GM12878 (cell line): ENCODE measurements at regions not wholly inside any gene's neighbourhood (a gene's known extent, or its start where the extent isn't known, plus 50 kb on each side); places are given as distances from the start of the nearest gene placed in this dataset.

Source experiments
- ATAC-seq: fragments of 200-7000 bp; cut with Tn5 transposase; 3 replicates; pipeline ENCODE4 v1.9.1; 2020; ENCODE audit warnings: mild to moderate bottlenecking, moderate library complexity
- BruUV-seq: library from RNA; stranded (reverse); fragments of 400-500 nt; replicated peaks from 2 replicates; lab custom pipeline; 2021; lab: Mats Ljungman, UMichigan
- CTCF ChIA-PET: fragments of 300-600 bp; sonication (Branson Sonifier 250); formaldehyde crosslinking; extraction: SDS; loops from one replicate; lab custom pipeline; 2021; ENCODE audit warnings: inconsistent platforms; lab: Yijun Ruan, JAX
- POLR2A ChIA-PET: fragments of 350-600 bp; formaldehyde crosslinking; extraction: SDS; loops from one replicate; lab custom pipeline; 2021; ENCODE audit warnings: inconsistent platforms; lab: Charles Lee
- RAD21 ChIA-PET: fragments of 300-600 bp; sonication (Branson Sonifier 250); formaldehyde crosslinking; loops from one replicate; lab custom pipeline; 2023; ENCODE audit warnings: antibody characterized with exemption; ENCODE audit not compliant: unreplicated experiment; lab: Charles Lee
- SMC1A ChIA-PET: fragments of 300-600 bp; sonication (Branson Sonifier 250); formaldehyde crosslinking; loops from one replicate; lab custom pipeline; 2023; ENCODE audit not compliant: unreplicated experiment, uncharacterized antibody; lab: Charles Lee
- DNase-seq: peaks from one replicate; pipeline ENCODE4 v3.0.0-alpha.2; 2011; ENCODE audit warnings: low read depth, low spot score
- FAIRE-seq: peaks from 3 replicates; lab custom pipeline; 2011; peaks lifted over from hg19 to GRCh38; lab: Jason Lieb, UNC
- H2AFZ ChIP-seq: 2 replicates; pipeline ENCODE4 v1.6.0; 2011; ENCODE audit warnings: low read depth, low read length, control low read depth; ENCODE audit not compliant: control insufficient read depth
- H3K27ac ChIP-seq: 2 replicates; pipeline ENCODE4 v1.5.1; 2011; ENCODE audit warnings: control low read depth; ENCODE audit not compliant: control insufficient read depth, insufficient read depth
- H3K27me3 ChIP-seq, 2 experiments: replicated peaks in 1 of 2; 2 replicates each; pipeline versions ENCODE4 v1.6.0 to v1.6.1; 2011; ENCODE audit warnings: low read length in 1 of 2; ENCODE audit not compliant: control insufficient read depth in 2 of 2, insufficient read depth in 2 of 2
- H3K36me3 ChIP-seq, 2 experiments: 2 replicates each; pipeline ENCODE4 v1.5.1; 2011; ENCODE audit warnings: low read length in 1 of 2; ENCODE audit not compliant: control insufficient read depth in 2 of 2, insufficient read depth in 2 of 2
- H3K4me1 ChIP-seq: 2 replicates; pipeline ENCODE4 v1.6.1; 2011; ENCODE audit warnings: mild to moderate bottlenecking, low read length, moderate library complexity, mixed read lengths; ENCODE audit not compliant: control insufficient read depth, insufficient read depth
- H3K4me2 ChIP-seq: 2 replicates; pipeline ENCODE4 v1.6.0; 2011; ENCODE audit warnings: control low read depth; ENCODE audit not compliant: control insufficient read depth, insufficient read depth
- H3K4me3 ChIP-seq: fragments of 200-600 bp; sonication (generic); 2 replicates; pipeline ENCODE4 v1.5.1; 2016
- H3K79me2 ChIP-seq: 2 replicates; pipeline ENCODE4 v1.6.0; 2011; ENCODE audit warnings: low read length; ENCODE audit not compliant: control insufficient read depth, insufficient read depth
- H3K9ac ChIP-seq: 2 replicates; pipeline ENCODE4 v1.8.0; 2011; ENCODE audit warnings: low read length, control low read depth, mixed read lengths; ENCODE audit not compliant: control insufficient read depth, insufficient read depth
- H3K9me3 ChIP-seq: replicated peaks from 3 replicates; pipeline ENCODE4 v1.5.1; 2011; ENCODE audit warnings: mild to moderate bottlenecking, low read length; ENCODE audit not compliant: control insufficient read depth, insufficient read depth
- H4K20me1 ChIP-seq: 2 replicates; pipeline ENCODE4 v1.6.0; 2011; ENCODE audit not compliant: control insufficient read depth, insufficient read depth
- BCL11A ChIP-seq: IDR thresholded peaks from 2 replicates; pipeline ENCODE4 v1.6.1; 2011; ENCODE audit warnings: low read depth, low read length
- BRCA1 ChIP-seq: IDR thresholded peaks from 2 replicates; pipeline ENCODE4 v1.6.1; 2011; ENCODE audit warnings: low read depth, low read length, improper control_type of control experiment
- FOS ChIP-seq: IDR thresholded peaks from 3 replicates; pipeline ENCODE4 v1.6.1; 2011; ENCODE audit warnings: borderline replicate concordance; ENCODE audit not compliant: insufficient read length; ENCODE audit errors: extremely low read depth
- GATAD2B ChIP-seq: fragments of 450-650 bp; conservative IDR thresholded peaks from 2 replicates; pipeline ENCODE4 v1.6.1; 2017; ENCODE audit warnings: low read depth, mild to moderate bottlenecking, moderate library complexity
- HSF1 ChIP-seq: fragments of 150-350 bp; IDR thresholded peaks from 2 replicates; pipeline ENCODE4 v1.6.1; 2014; ENCODE audit warnings: mild to moderate bottlenecking, low read depth, low read length
- MXI1 ChIP-seq: fragments of 150-350 bp; IDR thresholded peaks from 2 replicates; pipeline ENCODE4 v1.6.1; 2011; ENCODE audit warnings: low read depth, mild to moderate bottlenecking, inconsistent platforms, low read length, improper control_type of control experiment
- PAX8 ChIP-seq: fragments of 450-650 bp; IDR thresholded peaks from 2 replicates; pipeline ENCODE4 v1.6.1; 2017; ENCODE audit warnings: mild to moderate bottlenecking, moderate library complexity
- POLR2A ChIP-seq: IDR thresholded peaks from 2 replicates; pipeline ENCODE4 v1.6.1; 2011; ENCODE audit warnings: low read depth, mild to moderate bottlenecking, low read length
- WGBS: methylation state at CpG from one replicate; pipeline ENCODE4 v1.1.6; 2016; ENCODE audit warnings: low lambda C conversion rate; ENCODE audit not compliant: insufficient replicate concordance, insufficient coverage; ENCODE audit errors: missing lambda C conversion rate; 5-methylcytosine and 5-hydroxymethylcytosine counted together
- in situ Hi-C: fragments of 300-500 bp; cut with MboI; formaldehyde crosslinking; loops from 9 replicates; pipeline ENCODE4 v1.14.3; 2018; ENCODE audit warnings: mixed read lengths
- intact Hi-C: fragments of 100-400 bp; cut with micrococcal nuclease; formaldehyde crosslinking; loops from one replicate; pipeline ENCODE4 v1.14.2; 2022; ENCODE audit not compliant: unreplicated experiment
- TF ChIP-seq, protein P1 (sequence below): fragments of 450-650 bp; conservative IDR thresholded peaks from 2 replicates; pipeline ENCODE4 v1.6.1; 2017; ENCODE audit warnings: mild to moderate bottlenecking, moderate library complexity

DNA sequence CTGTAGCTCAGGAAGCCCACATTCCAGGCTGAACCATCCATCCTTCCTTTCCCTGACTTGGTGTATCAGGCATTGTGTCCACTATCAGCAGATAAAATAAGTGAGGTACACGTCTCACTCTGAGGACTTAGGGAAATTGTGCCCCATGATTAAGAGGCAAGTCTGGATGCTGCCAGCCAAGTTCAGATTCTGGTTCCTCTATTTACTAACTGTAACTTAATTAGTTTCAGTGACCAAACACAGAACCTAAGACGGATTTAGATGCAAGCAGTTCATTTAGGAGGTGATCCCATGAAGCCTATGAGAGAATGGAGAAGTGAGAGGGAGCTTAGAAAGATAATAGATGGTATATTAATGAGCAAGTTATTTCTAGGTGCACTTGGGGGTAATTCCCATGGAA is 56.6 kb upstream of the PACRGL start:
- Histone ChIP-seq H2AFZ (no peak overlapping the region), H3K36me3 (no peaks in the 10 kb centered on the region), H3K27ac (no peak overlapping the region)
- CTCF ChIA-PET: no interaction called here
- in situ Hi-C loops: no loop called here
- ATAC-seq: no peak
- TF ChIP-seq BRCA1 (no peak), POLR2A (no peak), BCL11A (no peak), GATAD2B (no peak), PAX8 (no peak), HSF1 (no peak), FOS (no peak), MXI1 (no peak)
- TF ChIP-seq, protein P1, sequence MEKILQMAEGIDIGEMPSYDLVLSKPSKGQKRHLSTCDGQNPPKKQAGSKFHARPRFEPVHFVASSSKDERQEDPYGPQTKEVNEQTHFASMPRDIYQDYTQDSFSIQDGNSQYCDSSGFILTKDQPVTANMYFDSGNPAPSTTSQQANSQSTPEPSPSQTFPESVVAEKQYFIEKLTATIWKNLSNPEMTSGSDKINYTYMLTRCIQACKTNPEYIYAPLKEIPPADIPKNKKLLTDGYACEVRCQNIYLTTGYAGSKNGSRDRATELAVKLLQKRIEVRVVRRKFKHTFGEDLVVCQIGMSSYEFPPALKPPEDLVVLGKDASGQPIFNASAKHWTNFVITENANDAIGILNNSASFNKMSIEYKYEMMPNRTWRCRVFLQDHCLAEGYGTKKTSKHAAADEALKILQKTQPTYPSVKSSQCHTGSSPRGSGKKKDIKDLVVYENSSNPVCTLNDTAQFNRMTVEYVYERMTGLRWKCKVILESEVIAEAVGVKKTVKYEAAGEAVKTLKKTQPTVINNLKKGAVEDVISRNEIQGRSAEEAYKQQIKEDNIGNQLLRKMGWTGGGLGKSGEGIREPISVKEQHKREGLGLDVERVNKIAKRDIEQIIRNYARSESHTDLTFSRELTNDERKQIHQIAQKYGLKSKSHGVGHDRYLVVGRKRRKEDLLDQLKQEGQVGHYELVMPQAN: no peak
- TF ChIP-seq, all 136 proteins: peak for 0
- H3K27me3 ChIP-seq: no peaks in the 10 kb centered on the region
- no TSS peak for BruUV-seq
- H3K9me3 ChIP-seq: no peaks in the 10 kb centered on the region
- no peaks in the 10 kb centered on the region for H3K79me2 ChIP-seq
- H3K4me1 ChIP-seq: no peaks in the 10 kb centered on the region
- no peak overlapping the region for H3K9ac ChIP-seq
- no peaks in the 10 kb centered on the region for H4K20me1 ChIP-seq
- no peak for FAIRE-seq
- no peak overlapping the region for H3K4me3 ChIP-seq
- intact Hi-C loops: no loop called here
- no peak overlapping the region for H3K4me2 ChIP-seq
- ChIA-PET RAD21 (no interaction called here), SMC1A (interaction anchor here (0.6 kb wide), 1 partner anchor 26 kb away, joined by 3 read pairs; no protein-coding TSS in a partner anchor), POLR2A (no interaction called here)
- DNase-seq: no peak
- WGBS: 5% methylated on average over 2 of the region's 2 CpGs
